Stimulated activated memory B cell treated with anti-CD40 and anti-IgM and Interleukin-4, amounts not matched to agents 10 μg/mL and 1 μg/mL and 100 μg/mL, for 72 hours (primary cell): ENCODE measurements at regions not wholly inside any gene's neighbourhood (a gene's known extent, or its start where the extent isn't known, plus 50 kb on each side); places are given as distances from the start of the nearest gene placed in this dataset.

ENCODE experiments used
- ATAC-seq: fragments of 150-1000 bp; cut with Tn5 transposase; 2 replicates; pipeline ENCODE4 v1.10.0; 2021
- H3K27ac Mint-ChIP-seq: one replicate; pipeline ENCODE4 v1.8.0; 2022; ENCODE audit warnings: mild to moderate bottlenecking, mixed read lengths
- H3K27me3 Mint-ChIP-seq: one replicate; pipeline ENCODE4 v1.8.0; 2022; ENCODE audit warnings: mixed read lengths
- H3K36me3 Mint-ChIP-seq: one replicate; pipeline ENCODE4 v1.8.0; 2022; ENCODE audit warnings: mixed read lengths
- H3K4me1 Mint-ChIP-seq: one replicate; pipeline ENCODE4 v1.8.0; 2022; ENCODE audit warnings: mixed read lengths
- H3K4me3 Mint-ChIP-seq: one replicate; pipeline ENCODE4 v1.8.0; 2022; ENCODE audit warnings: mild to moderate bottlenecking, moderate library complexity, mixed read lengths
- H3K9me3 Mint-ChIP-seq: one replicate; pipeline ENCODE4 v1.8.0; 2022; ENCODE audit warnings: mixed read lengths

- peaks cover 8% of the 10 kb centered on the region for H3K9me3 Mint-ChIP-seq
- H3K27ac Mint-ChIP-seq: no peak overlapping the region
- H3K36me3 Mint-ChIP-seq: peaks cover 14% of the 10 kb centered on the region
Measured at GRCh38 chr2:190812506-190813294, 67.9 kb upstream of the GLS start.

GRCh38 chr2:190815226-190815625, 65.4 kb upstream of the GLS start:
- no peaks in the 10 kb centered on the region for H3K27me3 Mint-ChIP-seq
- peaks cover 8% of the 10 kb centered on the region for H3K9me3 Mint-ChIP-seq
- H3K27ac Mint-ChIP-seq: no peak overlapping the region
- no peak overlapping the region for H3K4me3 Mint-ChIP-seq
- no peak for ATAC-seq
- H3K4me1 Mint-ChIP-seq: no peaks in the 10 kb centered on the region
- H3K36me3 Mint-ChIP-seq: peaks cover 14% of the 10 kb centered on the region

More at GRCh38 chr2:190812506-190813294, 67.9 kb upstream of the GLS start:
- Mint-ChIP-seq H3K4me1 (no peaks in the 10 kb centered on the region), H3K4me3 (no peak overlapping the region), H3K27me3 (no peaks in the 10 kb centered on the region)
- ATAC-seq: no peak

GRCh38 chr2:190817082-190817481, 63.5 kb upstream of the GLS start:
- Mint-ChIP-seq H3K36me3 (peaks cover 14% of the 10 kb centered on the region), H3K4me3 (no peak overlapping the region), H3K4me1 (no peaks in the 10 kb centered on the region), H3K27me3 (no peaks in the 10 kb centered on the region), H3K27ac (no peak overlapping the region), H3K9me3 (peaks cover 8% of the 10 kb centered on the region)
- no peak for ATAC-seq

- ATAC-seq: no peak
- Mint-ChIP-seq H3K36me3 (peaks cover 8% of the 10 kb centered on the region), H3K4me1 (no peaks in the 10 kb centered on the region), H3K27ac (no peak overlapping the region), H3K9me3 (peaks cover 8% of the 10 kb centered on the region), H3K27me3 (no peaks in the 10 kb centered on the region), H3K4me3 (no peak overlapping the region)
Measured at GRCh38 chr2:190819840-190820301, 60.8 kb upstream of the GLS start.

GRCh38 chr2:190820416-190820815, 60.2 kb upstream of the GLS start:
- ATAC-seq: no peak
- no peak overlapping the region for H3K4me3 Mint-ChIP-seq
- H3K36me3 Mint-ChIP-seq: peaks cover 8% of the 10 kb centered on the region
- no peak overlapping the region for H3K27ac Mint-ChIP-seq
- H3K27me3 Mint-ChIP-seq: no peaks in the 10 kb centered on the region
- H3K4me1 Mint-ChIP-seq: no peaks in the 10 kb centered on the region
- H3K9me3 Mint-ChIP-seq: peaks cover 8% of the 10 kb centered on the region

- Mint-ChIP-seq H3K36me3 (no peaks in the 10 kb centered on the region), H3K27ac (no peak overlapping the region), H3K4me3 (no peak overlapping the region), H3K4me1 (no peaks in the 10 kb centered on the region), H3K27me3 (no peaks in the 10 kb centered on the region), H3K9me3 (peaks cover 3% of the 10 kb centered on the region)
- no peak for ATAC-seq
Measured at GRCh38 chr2:190822043-190822442, 58.6 kb upstream of the GLS start.

GRCh38 chr2:190827720-190828119, 52.9 kb upstream of the GLS start:
- H3K27me3 Mint-ChIP-seq: no peaks in the 10 kb centered on the region
- ATAC-seq: no peak
- H3K4me1 Mint-ChIP-seq: no peaks in the 10 kb centered on the region
- H3K27ac Mint-ChIP-seq: no peak overlapping the region
- no peak overlapping the region for H3K4me3 Mint-ChIP-seq
- peaks cover 20% of the 10 kb centered on the region for H3K36me3 Mint-ChIP-seq
- H3K9me3 Mint-ChIP-seq: no peaks in the 10 kb centered on the region

GRCh38 chr2:190829642-190830041, 51.0 kb upstream of the GLS start:
- H3K4me3 Mint-ChIP-seq: no peak overlapping the region
- H3K27ac Mint-ChIP-seq: no peak overlapping the region
- H3K27me3 Mint-ChIP-seq: no peaks in the 10 kb centered on the region
- peaks cover 30% of the 10 kb centered on the region for H3K36me3 Mint-ChIP-seq
- no peak for ATAC-seq
- no peaks in the 10 kb centered on the region for H3K9me3 Mint-ChIP-seq
- H3K4me1 Mint-ChIP-seq: no peaks in the 10 kb centered on the region
